ENCODE measurements at regions not wholly inside any gene's neighbourhood (a gene's known extent, or its start where the extent isn't known, plus 50 kb on each side); places are given as distances from the start of the nearest gene placed in this dataset.
A peak's percentile ranks its signal among the peaks of the same experiment; 100 is the strongest.
"Not testable (repeated sequence)": the region's sequence is repeated elsewhere in the genome, so short reads cannot be mapped to it uniquely, and the experiment has no call there.

- no peaks in the 10 kb centered on the region for H3K36me3 ChIP-seq
- peak overlapping the region; percentile 39 for H3K27ac ChIP-seq
- H3K4me3 ChIP-seq, result no peak overlapping the region
- no peaks in the 10 kb centered on the region for H3K9me3 ChIP-seq
- no peak for DNase-seq (ENCODE audit: low spot score in 2 of 2)
- H3K27me3 ChIP-seq, result no peaks in the 10 kb centered on the region
- no peak for TF ChIP-seq POLR2AphosphoS5 (IDR thresholded peaks at IDR 0.05)
- no peak for TF ChIP-seq CTCF (IDR thresholded peaks at IDR 0.05)
- no peak for TF ChIP-seq EP300 (IDR thresholded peaks at IDR 0.05)
- TF ChIP-seq POLR2A (IDR thresholded peaks at IDR 0.05), result no peak
- peaks cover 48% of the 10 kb centered on the region for H3K4me1 ChIP-seq
- 73% methylated on average over 6 of the region's 6 CpGs for WGBS
Measured at GRCh38 chr10:29730969-29731368, 96.2 kb upstream of the SVIL start.

- no peak for TF ChIP-seq CTCF (IDR thresholded peaks at IDR 0.05)
- TF ChIP-seq POLR2AphosphoS5 (IDR thresholded peaks at IDR 0.05), result no peak
- no peak for TF ChIP-seq POLR2A (IDR thresholded peaks at IDR 0.05)
- TF ChIP-seq EP300 (IDR thresholded peaks at IDR 0.05), result no peak
- H3K27me3 ChIP-seq, result no peaks in the 10 kb centered on the region
- WGBS, result 88% methylated on average over 4 of the region's 5 CpGs
- DNase-seq (ENCODE audit: low spot score in 2 of 2), result no peak
- H3K36me3 ChIP-seq, result no peaks in the 10 kb centered on the region
- H3K9me3 ChIP-seq, result no peaks in the 10 kb centered on the region
- peak overlapping the region; percentile 39 for H3K27ac ChIP-seq
- peaks cover 51% of the 10 kb centered on the region for H3K4me1 ChIP-seq
- H3K4me3 ChIP-seq, result no peak overlapping the region
Measured at GRCh38 chr10:29730458-29730857, 95.7 kb upstream of the SVIL start.

DNA sequence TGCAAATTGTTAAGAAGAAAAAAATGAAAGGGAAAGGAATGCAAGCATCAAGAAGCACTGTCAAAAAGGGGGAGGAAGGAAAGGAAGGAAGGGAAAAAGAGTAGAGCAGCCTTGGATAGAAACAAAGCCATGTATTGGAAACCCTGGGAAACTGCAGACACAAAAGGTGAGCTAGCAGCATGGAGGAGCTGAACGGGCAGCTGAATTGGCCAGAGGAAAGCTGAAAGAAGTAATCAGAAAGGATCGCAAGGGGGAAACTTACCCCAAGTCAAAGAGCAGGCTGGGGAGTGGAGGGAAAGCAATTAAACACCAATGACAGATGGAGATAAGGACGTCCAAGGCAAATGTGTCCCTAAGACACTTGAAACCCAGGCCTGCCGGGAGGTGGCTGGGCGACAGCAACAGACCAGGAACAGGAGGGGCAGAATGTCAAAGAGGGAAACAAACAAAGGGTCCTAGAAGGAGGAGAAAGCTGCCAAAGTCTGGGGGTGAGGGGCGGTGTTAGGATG is 93.8 kb upstream of the SVIL start:
- Histone ChIP-seq H3K36me3 (no peaks in the 10 kb centered on the region), H3K4me3 (no peak overlapping the region), H3K9me3 (no peaks in the 10 kb centered on the region), H3K27ac (no peak overlapping the region), H3K27me3 (no peaks in the 10 kb centered on the region), H3K4me1 (peaks cover 46% of the 10 kb centered on the region)
- no peak for DNase-seq (ENCODE audit: low spot score in 2 of 2)
- 72% methylated on average over 6 of the region's 6 CpGs for WGBS
- TF ChIP-seq CTCF (IDR thresholded peaks at IDR 0.05) (no peak), POLR2A (IDR thresholded peaks at IDR 0.05) (no peak), EP300 (IDR thresholded peaks at IDR 0.05) (no peak), POLR2AphosphoS5 (IDR thresholded peaks at IDR 0.05) (no peak)

DNA sequence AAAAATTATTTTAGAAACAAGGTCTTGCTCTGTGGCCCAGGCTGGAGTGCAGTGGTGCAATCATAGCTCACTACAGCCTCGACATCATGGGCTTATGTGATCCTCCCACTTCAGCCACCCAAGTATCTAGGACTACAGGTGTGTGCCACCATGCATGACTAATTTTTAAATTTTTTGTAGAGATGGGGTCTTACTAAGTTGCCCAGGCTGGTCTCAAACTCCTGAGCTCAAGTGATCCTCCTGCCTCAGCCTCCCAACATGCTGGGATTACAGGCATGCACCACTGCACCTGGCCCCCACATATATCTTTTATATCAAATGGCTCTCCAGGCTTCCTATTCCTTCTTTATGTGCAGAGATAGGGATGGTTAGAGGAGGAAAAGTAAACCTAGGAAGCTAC is 91.2 kb upstream of the SVIL start:
- not testable (repeated sequence) for H3K27me3 ChIP-seq; H3K9me3 ChIP-seq; H3K36me3 ChIP-seq; H3K4me3 ChIP-seq; DNase-seq (ENCODE audit: low spot score in 2 of 2); H3K27ac ChIP-seq
- 80% methylated on average over 1 of the region's 1 CpG for WGBS
- peaks cover 30% of the 10 kb centered on the region for H3K4me1 ChIP-seq

DNA sequence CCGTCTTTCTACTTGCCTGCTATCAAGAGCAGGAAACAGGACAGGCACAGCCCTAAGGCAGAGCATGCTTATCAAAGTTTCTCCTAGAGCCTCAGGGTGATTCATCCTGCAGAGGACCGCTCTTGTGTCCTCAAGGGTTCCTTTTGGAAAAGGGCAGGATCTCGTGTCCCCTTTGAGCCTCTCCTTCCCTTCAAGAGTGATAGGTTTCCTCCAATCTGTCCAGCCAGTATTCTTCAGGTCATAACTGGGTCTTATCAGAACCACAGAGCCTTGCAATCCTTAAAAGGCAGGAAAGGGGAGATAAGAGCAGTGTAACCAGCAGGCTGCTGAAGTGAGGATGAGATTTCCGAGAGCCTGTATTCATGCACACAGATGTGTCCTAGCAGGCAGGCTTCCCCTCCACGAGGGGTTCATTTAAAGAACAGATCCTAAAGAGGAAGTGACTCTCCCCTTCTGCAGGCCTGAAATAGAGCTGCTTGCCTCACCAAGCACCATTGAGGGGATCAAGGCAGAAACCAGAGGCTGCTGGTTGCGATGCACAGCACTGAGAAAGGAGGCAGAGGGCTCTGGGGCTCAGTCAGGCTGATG is 90.5 kb upstream of the SVIL start:
- no peak for DNase-seq (ENCODE audit: low spot score in 2 of 2)
- TF ChIP-seq POLR2A (IDR thresholded peaks at IDR 0.05) (no peak), POLR2AphosphoS5 (IDR thresholded peaks at IDR 0.05) (no peak), EP300 (IDR thresholded peaks at IDR 0.05) (no peak), CTCF (IDR thresholded peaks at IDR 0.05) (no peak)
- peaks cover 30% of the 10 kb centered on the region for H3K4me1 ChIP-seq
- no peaks in the 10 kb centered on the region for H3K36me3 ChIP-seq
- 55% methylated on average over 6 of the region's 6 CpGs for WGBS
- H3K27ac ChIP-seq, result peak overlapping the region; percentile 17
- H3K27me3 ChIP-seq, result no peaks in the 10 kb centered on the region
- H3K4me3 ChIP-seq, result no peak overlapping the region
- H3K9me3 ChIP-seq, result no peaks in the 10 kb centered on the region

DNA sequence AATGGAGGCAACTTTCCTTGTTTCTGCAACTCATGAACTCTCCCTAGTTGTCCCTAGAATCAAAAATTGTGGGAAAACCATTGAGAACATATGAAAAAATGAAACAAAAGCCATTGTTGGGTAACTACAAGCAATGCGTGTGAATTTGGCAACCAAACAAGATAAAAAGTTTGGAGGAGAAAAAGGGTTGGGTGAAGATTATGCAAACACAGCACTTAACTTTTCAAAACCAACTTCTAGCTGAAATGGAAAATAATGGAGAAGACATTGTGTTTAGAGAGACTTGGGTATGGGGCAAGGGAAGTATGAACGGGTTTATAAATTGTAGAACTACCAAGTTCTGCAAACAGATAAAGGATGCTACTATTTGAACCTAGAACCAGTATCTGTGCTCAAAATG is 89.0 kb upstream of the SVIL start:
- Histone ChIP-seq H3K27me3 (no peaks in the 10 kb centered on the region), H3K36me3 (no peaks in the 10 kb centered on the region), H3K9me3 (no peaks in the 10 kb centered on the region), H3K4me1 (peaks cover 29% of the 10 kb centered on the region), H3K27ac (no peak overlapping the region), H3K4me3 (no peak overlapping the region)
- WGBS, result 55% methylated on average over 2 of the region's 2 CpGs
- no peak for DNase-seq (ENCODE audit: low spot score in 2 of 2)
- TF ChIP-seq POLR2AphosphoS5 (IDR thresholded peaks at IDR 0.05) (peak in 1 of 3 donors; percentile 15), EP300 (IDR thresholded peaks at IDR 0.05) (no peak)
